SK-N-SH (cell line): ENCODE measurements at regions not wholly inside any gene's neighbourhood (a gene's known extent, or its start where the extent isn't known, plus 50 kb on each side); places are given as distances from the start of the nearest gene placed in this dataset.

Experiments
- CTCF ChIA-PET: fragments of 300-600, 350-600 bp; formaldehyde crosslinking; extraction: SDS; loops from one replicate; lab custom pipeline; 2021; lab: Yijun Ruan, JAX
- POLR2A ChIA-PET: fragments of 350-600 bp; sonication (Branson Sonifier 250); formaldehyde crosslinking; extraction: SDS; loops from one replicate; lab custom pipeline; 2020; ENCODE audit warnings: antibody characterized with exemption, inconsistent platforms; lab: Yijun Ruan, JAX
- DNase-seq: peaks from one replicate; pipeline ENCODE4 v3.0.0; 2012
- H2AFZ ChIP-seq: fragments of 200-600 bp; sonication (generic); 2 replicates; pipeline ENCODE4 v1.8.1; 2016; ENCODE audit warnings: antibody characterized with exemption, mild to moderate bottlenecking, low read depth
- H3F3A ChIP-seq: fragments of 200-600 bp; sonication (generic); replicated peaks from 2 replicates; pipeline ENCODE3; 2016; ENCODE audit warnings: antibody characterized with exemption, mild to moderate bottlenecking; ENCODE audit not compliant: insufficient read depth
- H3K27ac ChIP-seq, 2 experiments: fragments of 200-500 bp in 1 of 2; fragments of 200-600 bp in 1 of 2; sonication (Bioruptor generic) in 1 of 2; sonication (generic), shearing (Covaris generic) in 1 of 2; 2 replicates each; pipeline versions ENCODE4 v1.5.1 to v1.6.1; 2014 to 2016; ENCODE audit warnings: low read depth in 2 of 2, inconsistent platforms in 1 of 2, low read length in 1 of 2, mild to moderate bottlenecking in 1 of 2, mixed read lengths in 1 of 2
- H3K27me3 ChIP-seq: fragments of 200-600 bp; sonication (generic), shearing (Covaris generic); 2 replicates; pipeline ENCODE4 v1.6.1; 2016; ENCODE audit warnings: mixed run types; ENCODE audit not compliant: insufficient read depth
- H3K36me3 ChIP-seq, 2 experiments: fragments of 200-500 bp in 1 of 2; fragments of 200-600 bp in 1 of 2; sonication (Bioruptor generic) in 1 of 2; sonication (generic) in 1 of 2; replicated peaks in 1 of 2; 2 replicates each; pipeline versions ENCODE3 to v1.5.1; 2014 to 2016; ENCODE audit warnings: low read length in 1 of 2, mild to moderate bottlenecking in 1 of 2; ENCODE audit not compliant: insufficient read depth in 2 of 2, control insufficient read depth in 1 of 2
- H3K4me1 ChIP-seq, 2 experiments: fragments of 200-500 bp in 1 of 2; fragments of 200-600 bp in 1 of 2; sonication (Bioruptor generic) in 1 of 2; sonication (generic), shearing (Covaris generic) in 1 of 2; 2 replicates each; pipeline versions ENCODE4 v1.5.1 to v1.6.1; 2014 to 2016; ENCODE audit warnings: low read depth in 1 of 2, low read length in 1 of 2, mixed run types in 1 of 2; ENCODE audit not compliant: insufficient read depth in 2 of 2, control insufficient read depth in 1 of 2
- H3K4me2 ChIP-seq: fragments of 200-600 bp; sonication (generic), shearing (Covaris generic); 2 replicates; pipeline ENCODE4 v1.6.1; 2017; ENCODE audit warnings: mixed run types
- H3K4me3 ChIP-seq, 2 experiments: fragments of 200-500 bp in 1 of 2; fragments of 200-600 bp in 1 of 2; sonication (Bioruptor generic) in 1 of 2; sonication (generic), shearing (Covaris generic) in 1 of 2; 2 replicates each; pipeline versions ENCODE4 v1.5.1 to v1.8.1; 2014 to 2016; ENCODE audit warnings: low read depth in 2 of 2, inconsistent platforms in 1 of 2, low read length in 1 of 2, mild to moderate bottlenecking in 1 of 2, mixed read lengths in 1 of 2, moderate library complexity in 1 of 2
- H3K79me2 ChIP-seq: fragments of 200-600 bp; sonication (generic); 2 replicates; pipeline ENCODE4 v1.8.1; 2017; ENCODE audit warnings: mild to moderate bottlenecking; ENCODE audit not compliant: insufficient read depth
- H3K9ac ChIP-seq: fragments of 200-600 bp; sonication (generic); 2 replicates; pipeline ENCODE4 v1.6.1; 2017; ENCODE audit warnings: mixed run types
- H3K9me2 ChIP-seq: fragments of 200-600 bp; sonication (generic); 2 replicates; pipeline ENCODE4 v1.6.1; 2017; ENCODE audit warnings: mixed run types
- H3K9me3 ChIP-seq: fragments of 200-600 bp; sonication (generic); 2 replicates; pipeline ENCODE4 v1.6.1; 2017; ENCODE audit warnings: mixed run types, mild to moderate bottlenecking, moderate library complexity
- H4K20me1 ChIP-seq: fragments of 200-600 bp; sonication (generic); 2 replicates; pipeline ENCODE4 v1.6.1; 2017; ENCODE audit warnings: mild to moderate bottlenecking, mixed run types; ENCODE audit not compliant: insufficient read depth
- CHD2 ChIP-seq: fragments of 150-350 bp; IDR thresholded peaks from 2 replicates; pipeline ENCODE4 v1.6.1; 2018; ENCODE audit warnings: low read length; ENCODE audit not compliant: partially characterized antibody
- EP300 ChIP-seq, 2 experiments: IDR thresholded peaks; 2 replicates each; pipeline versions ENCODE4 v1.4.0 to v1.6.1; 2012; ENCODE audit warnings: borderline replicate concordance in 1 of 2, low read depth in 1 of 2, low read length in 1 of 2
- FOXJ3 ChIP-seq: sonication (generic); formaldehyde crosslinking; IDR thresholded peaks from 2 replicates; pipeline ENCODE4 v1.5.1; 2020; ENCODE audit warnings: mild to moderate bottlenecking, missing genetic modification reagents
- GATA2 ChIP-seq: sonication (generic); formaldehyde crosslinking; IDR thresholded peaks from 2 replicates; pipeline ENCODE4 v1.5.0; 2020; ENCODE audit warnings: mild to moderate bottlenecking, missing genetic modification reagents
- IRF3 ChIP-seq: fragments of 150-350 bp; IDR thresholded peaks from 2 replicates; pipeline ENCODE4 v1.6.1; 2016; ENCODE audit warnings: mild to moderate bottlenecking, low read depth, low read length
- JUND ChIP-seq: IDR thresholded peaks from 2 replicates; pipeline ENCODE4 v1.4.0; 2012
- NFIC ChIP-seq: IDR thresholded peaks from 2 replicates; pipeline ENCODE4 v1.4.0; 2012; ENCODE audit warnings: borderline replicate concordance
- NRF1 ChIP-seq: IDR thresholded peaks from 2 replicates; pipeline ENCODE4 v1.6.1; 2012; ENCODE audit warnings: low read depth, mild to moderate bottlenecking, low read length
- RAD21 ChIP-seq: IDR thresholded peaks from 2 replicates; pipeline ENCODE4 v1.6.1; 2012; ENCODE audit warnings: mild to moderate bottlenecking, low read length
- RCOR1 ChIP-seq: fragments of 150-350 bp; IDR thresholded peaks from 2 replicates; pipeline ENCODE4 v1.6.1; 2017; ENCODE audit warnings: antibody characterized with exemption, low read length
- RXRA ChIP-seq: IDR thresholded peaks from 2 replicates; pipeline ENCODE4 v1.4.0; 2012; ENCODE audit warnings: low read depth, mild to moderate bottlenecking, borderline replicate concordance
- TCF12 ChIP-seq: IDR thresholded peaks from 2 replicates; pipeline ENCODE4 v1.4.0; 2012
- USF1 ChIP-seq: IDR thresholded peaks from 2 replicates; pipeline ENCODE4 v1.4.0; 2012; ENCODE audit warnings: low read depth, borderline replicate concordance
- USF2 ChIP-seq: fragments of 150-350 bp; IDR thresholded peaks from 2 replicates; pipeline ENCODE4 v1.6.1; 2017; ENCODE audit warnings: antibody characterized with exemption, low read length, low read depth, borderline replicate concordance
- YY1 ChIP-seq: IDR thresholded peaks from 2 replicates; pipeline ENCODE4 v1.4.0; 2012; ENCODE audit warnings: low read depth, mild to moderate bottlenecking
- WGBS: methylation state at CpG from one replicate; pipeline ENCODE4 v1.1.6; 2017; ENCODE audit warnings: low lambda C conversion rate; 5-methylcytosine and 5-hydroxymethylcytosine counted together

GRCh38 chr2:67686254-67686653, 289.1 kb downstream of the ETAA1 start:
- Histone ChIP-seq H4K20me1 (no peaks in the 10 kb centered on the region), H3K4me3 (no peak overlapping the region), H3K9ac (no peak overlapping the region), H3F3A (no peaks in the 10 kb centered on the region), H3K4me2 (no peak overlapping the region), H3K27me3 (no peaks in the 10 kb centered on the region), H3K4me1 (peaks cover 0 to 9% of the 10 kb centered on the region in 2 experiments; a peak in 1 of 4 replicates), H3K27ac (peak overlapping the region in 1 of 2 experiments; percentile 72; a peak in 1 of 4 replicates), H2AFZ (no peak overlapping the region), H3K9me3 (no peaks in the 10 kb centered on the region), H3K79me2 (no peaks in the 10 kb centered on the region), H3K9me2 (no peaks in the 10 kb centered on the region)
- CTCF ChIA-PET, result no interaction called here
- peak; percentile 24 for DNase-seq
- POLR2A ChIA-PET, result no interaction called here
- WGBS, result 39% methylated on average over 3 of the region's 3 CpGs
- peak; percentile 40 for TF ChIP-seq CHD2
- no peak for TF ChIP-seq NRF1
- TF ChIP-seq JUND, result no peak
- TF ChIP-seq RCOR1, result peak; percentile 51; the same call in 1 of the 2 replicates
- TF ChIP-seq RAD21, result 0 out of 2 replicates have a peak, but pooled peaks have one; percentile 16
- peak; percentile 61 for TF ChIP-seq GATA2 (CRISPR knock-in tag)
- TF ChIP-seq EP300 (IDR thresholded peaks at IDR 0.05; ENCODE audit: borderline replicate concordance in 1 of 2, low read depth in 1 of 2, low read length in 1 of 2), result peak in 1 of 2 experiments; percentile 92; a peak in 1 of 4 replicates
- TF ChIP-seq, all 33 proteins: peak for 5
- no peaks in the 10 kb centered on the region for H3K36me3 ChIP-seq

GRCh38 chr2:67689186-67689585, 292.1 kb downstream of the ETAA1 start:
- no peak for DNase-seq
- Histone ChIP-seq H3F3A (no peaks in the 10 kb centered on the region), H3K27me3 (no peaks in the 10 kb centered on the region), H3K27ac (no peak overlapping the region; a peak in 1 of 4 replicates), H3K4me2 (no peak overlapping the region), H3K4me1 (peaks cover 0 to 9% of the 10 kb centered on the region in 2 experiments; a peak in 1 of 4 replicates), H4K20me1 (no peaks in the 10 kb centered on the region), H3K36me3 (no peaks in the 10 kb centered on the region), H3K9me3 (no peaks in the 10 kb centered on the region), H2AFZ (no peak overlapping the region), H3K79me2 (no peaks in the 10 kb centered on the region), H3K4me3 (no peak overlapping the region), H3K9ac (no peak overlapping the region), H3K9me2 (no peaks in the 10 kb centered on the region)
- WGBS, result 66% methylated on average over 3 of the region's 3 CpGs
- TF ChIP-seq USF2 (no peak), TCF12 (no peak), NFIC (no peak), YY1 (no peak), IRF3 (no peak), RXRA (no peak), USF1 (no peak), FOXJ3 (CRISPR knock-in tag) (no peak), RAD21 (no peak)
- CTCF ChIA-PET, result no interaction called here
- POLR2A ChIA-PET, result no interaction called here
